Mesendoderm (in vitro differentiated cells): ENCODE measurements at regions not wholly inside any gene's neighbourhood (a gene's known extent, or its start where the extent isn't known, plus 50 kb on each side); places are given as distances from the start of the nearest gene placed in this dataset.

Experiments
- DNase-seq: peaks from one replicate; pipeline ENCODE4 v3.0.0; 2013
- H2AK5ac ChIP-seq: 2 replicates; pipeline ENCODE4 v1.6.1; 2013; ENCODE audit warnings: low read length, inconsistent platforms
- H2BK120ac ChIP-seq: 2 replicates; pipeline ENCODE4 v1.6.1; 2013; ENCODE audit warnings: low read depth, mild to moderate bottlenecking, low read length, moderate library complexity, mixed read lengths
- H2BK15ac ChIP-seq: replicated peaks from 2 replicates; pipeline ENCODE4 v1.6.1; 2013; ENCODE audit warnings: low read depth, mild to moderate bottlenecking, moderate library complexity
- H2BK5ac ChIP-seq: 2 replicates; pipeline ENCODE4 v1.6.1; 2013; ENCODE audit warnings: low read length, inconsistent platforms
- H3K18ac ChIP-seq: 2 replicates; pipeline ENCODE4 v1.6.1; 2013; ENCODE audit warnings: mild to moderate bottlenecking, low read length, mixed read lengths
- H3K23ac ChIP-seq: one replicate; pipeline ENCODE4 v1.6.1; 2013; ENCODE audit warnings: low read length
- H3K27ac ChIP-seq: 2 replicates; pipeline ENCODE4 v1.5.1; 2013; ENCODE audit warnings: low read depth, mild to moderate bottlenecking, inconsistent platforms, low read length, moderate library complexity
- H3K27me3 ChIP-seq: 2 replicates; pipeline ENCODE4 v1.6.1; 2013; ENCODE audit warnings: low read length, control low read depth, mild to moderate bottlenecking, inconsistent platforms; ENCODE audit not compliant: insufficient read depth, poor library complexity
- H3K36me3 ChIP-seq: 2 replicates; pipeline ENCODE4 v1.6.1; 2013; ENCODE audit warnings: low read length, inconsistent platforms; ENCODE audit not compliant: control insufficient read depth, insufficient read depth
- H3K4ac ChIP-seq: one replicate; pipeline ENCODE4 v1.6.1; 2013; ENCODE audit warnings: low read depth, mild to moderate bottlenecking, low read length, moderate library complexity
- H3K4me1 ChIP-seq: 2 replicates; pipeline ENCODE4 v1.6.1; 2013; ENCODE audit warnings: low read depth, low read length, inconsistent platforms; ENCODE audit not compliant: control insufficient read depth
- H3K4me2 ChIP-seq: 2 replicates; pipeline ENCODE4 v1.6.1; 2013; ENCODE audit warnings: low read length
- H3K4me3 ChIP-seq: 2 replicates; pipeline ENCODE4 v1.5.1; 2013; ENCODE audit warnings: mild to moderate bottlenecking, low read length
- H3K56ac ChIP-seq: one replicate; pipeline ENCODE4 v1.6.1; 2013; ENCODE audit warnings: low read length
- H3K79me1 ChIP-seq: 2 replicates; pipeline ENCODE4 v1.6.1; 2013; ENCODE audit warnings: low read length, inconsistent platforms
- H3K79me2 ChIP-seq: 2 replicates; pipeline ENCODE4 v1.6.1; 2013; ENCODE audit warnings: mild to moderate bottlenecking, low read length; ENCODE audit not compliant: control insufficient read depth, insufficient read depth
- H3K9ac ChIP-seq: 2 replicates; pipeline ENCODE4 v1.6.1; 2013; ENCODE audit warnings: low read length, inconsistent platforms
- H4K5ac ChIP-seq: one replicate; pipeline ENCODE4 v1.6.1; 2013; ENCODE audit warnings: low read length
- H4K8ac ChIP-seq: one replicate; pipeline ENCODE4 v1.6.1; 2013; ENCODE audit warnings: low read depth, mild to moderate bottlenecking, control low read depth, low read length, moderate library complexity
- WGBS: extraction: QIAGEN DNeasy Blood & Tissue Kit; methylation state at CpG from one replicate; pipeline ENCODE4 v1.1.7; 2013; ENCODE audit warnings: low lambda C conversion rate, missing lambda C conversion rate; ENCODE audit not compliant: insufficient coverage; ENCODE audit errors: extremely low coverage; 5-methylcytosine and 5-hydroxymethylcytosine counted together

DNA sequence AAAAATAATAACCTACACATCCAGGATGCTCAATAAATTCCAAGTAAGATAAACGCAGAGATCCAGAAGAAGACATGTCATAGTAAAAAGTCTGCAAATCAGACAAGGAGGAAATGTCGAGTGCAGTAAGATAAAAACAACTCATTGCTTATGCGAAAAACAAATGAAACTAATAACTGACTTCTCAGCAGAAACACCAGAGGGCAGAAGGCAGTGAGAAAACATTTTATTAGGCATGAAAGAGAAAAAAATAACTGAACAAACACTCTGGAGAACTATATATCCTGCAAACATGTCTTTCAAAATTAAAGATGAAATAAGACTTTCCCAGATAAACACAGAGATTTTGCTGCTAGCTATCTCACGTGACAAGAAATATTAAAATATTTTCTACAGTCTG is 201.3 kb upstream of the CTSO start:
- Histone ChIP-seq H2BK15ac (no peak overlapping the region), H2AK5ac (no peak overlapping the region), H3K79me2 (no peaks in the 10 kb centered on the region), H3K36me3 (no peaks in the 10 kb centered on the region), H3K18ac (no peak overlapping the region), H3K4me1 (no peaks in the 10 kb centered on the region), H3K4me3 (no peak overlapping the region), H2BK120ac (no peak overlapping the region), H4K5ac (no peak overlapping the region), H3K56ac (no peak overlapping the region), H3K23ac (no peak overlapping the region), H3K4me2 (no peak overlapping the region), H3K27ac (no peak overlapping the region), H3K9ac (no peak overlapping the region), H3K79me1 (no peaks in the 10 kb centered on the region), H3K4ac (no peak overlapping the region), H2BK5ac (no peak overlapping the region), H3K27me3 (no peaks in the 10 kb centered on the region), H4K8ac (no peak overlapping the region)
- DNase-seq = no peak
- WGBS = no CpG with 5 or more reads among the region's 4 CpGs

GRCh38 chr4:156146571-156146970 is 192.9 kb upstream of the CTSO start:
- Histone ChIP-seq H3K27ac (no peak overlapping the region), H3K4me3 (no peak overlapping the region), H3K4ac (no peak overlapping the region), H3K79me2 (no peaks in the 10 kb centered on the region), H3K27me3 (no peaks in the 10 kb centered on the region), H3K18ac (no peak overlapping the region), H3K79me1 (no peaks in the 10 kb centered on the region), H3K9ac (no peak overlapping the region), H2BK120ac (no peak overlapping the region), H3K56ac (no peak overlapping the region), H2AK5ac (no peak overlapping the region), H2BK15ac (no peak overlapping the region), H3K4me1 (no peaks in the 10 kb centered on the region), H3K4me2 (no peak overlapping the region), H3K36me3 (no peaks in the 10 kb centered on the region), H4K8ac (no peak overlapping the region), H3K23ac (no peak overlapping the region), H4K5ac (no peak overlapping the region), H2BK5ac (no peak overlapping the region)
- WGBS = no CpG with 5 or more reads among the region's 2 CpGs
- no peak for DNase-seq

GRCh38 chr4:156144961-156145360 is 191.3 kb upstream of the CTSO start:
- Histone ChIP-seq H4K5ac (no peak overlapping the region), H3K18ac (no peak overlapping the region), H2BK5ac (no peak overlapping the region), H3K4me1 (no peaks in the 10 kb centered on the region), H3K4me3 (no peak overlapping the region), H3K27me3 (no peaks in the 10 kb centered on the region), H4K8ac (no peak overlapping the region), H3K27ac (no peak overlapping the region), H3K56ac (no peak overlapping the region), H3K4ac (no peak overlapping the region), H3K9ac (no peak overlapping the region), H3K4me2 (no peak overlapping the region), H3K36me3 (no peaks in the 10 kb centered on the region), H2AK5ac (no peak overlapping the region), H3K23ac (no peak overlapping the region), H3K79me2 (no peaks in the 10 kb centered on the region), H2BK120ac (no peak overlapping the region), H3K79me1 (no peaks in the 10 kb centered on the region), H2BK15ac (no peak overlapping the region)
- DNase-seq = no peak
- no CpG with 5 or more reads among the region's 3 CpGs for WGBS

GRCh38 chr4:156138781-156139280 is 185.2 kb upstream of the CTSO start:
- WGBS = 100% methylated on average over 2 of the region's 9 CpGs
- DNase-seq = no peak
- Histone ChIP-seq H3K79me2 (no peaks in the 10 kb centered on the region), H3K36me3 (no peaks in the 10 kb centered on the region), H4K5ac (no peak overlapping the region), H3K4me2 (no peak overlapping the region), H3K56ac (no peak overlapping the region), H3K23ac (no peak overlapping the region), H3K27ac (no peak overlapping the region), H3K9ac (no peak overlapping the region), H2BK5ac (no peak overlapping the region), H3K18ac (no peak overlapping the region), H3K4me3 (no peak overlapping the region), H2BK120ac (no peak overlapping the region), H2BK15ac (no peak overlapping the region), H3K79me1 (no peaks in the 10 kb centered on the region), H3K4ac (no peak overlapping the region), H3K27me3 (no peaks in the 10 kb centered on the region), H2AK5ac (no peak overlapping the region), H3K4me1 (no peaks in the 10 kb centered on the region), H4K8ac (no peak overlapping the region)

DNA sequence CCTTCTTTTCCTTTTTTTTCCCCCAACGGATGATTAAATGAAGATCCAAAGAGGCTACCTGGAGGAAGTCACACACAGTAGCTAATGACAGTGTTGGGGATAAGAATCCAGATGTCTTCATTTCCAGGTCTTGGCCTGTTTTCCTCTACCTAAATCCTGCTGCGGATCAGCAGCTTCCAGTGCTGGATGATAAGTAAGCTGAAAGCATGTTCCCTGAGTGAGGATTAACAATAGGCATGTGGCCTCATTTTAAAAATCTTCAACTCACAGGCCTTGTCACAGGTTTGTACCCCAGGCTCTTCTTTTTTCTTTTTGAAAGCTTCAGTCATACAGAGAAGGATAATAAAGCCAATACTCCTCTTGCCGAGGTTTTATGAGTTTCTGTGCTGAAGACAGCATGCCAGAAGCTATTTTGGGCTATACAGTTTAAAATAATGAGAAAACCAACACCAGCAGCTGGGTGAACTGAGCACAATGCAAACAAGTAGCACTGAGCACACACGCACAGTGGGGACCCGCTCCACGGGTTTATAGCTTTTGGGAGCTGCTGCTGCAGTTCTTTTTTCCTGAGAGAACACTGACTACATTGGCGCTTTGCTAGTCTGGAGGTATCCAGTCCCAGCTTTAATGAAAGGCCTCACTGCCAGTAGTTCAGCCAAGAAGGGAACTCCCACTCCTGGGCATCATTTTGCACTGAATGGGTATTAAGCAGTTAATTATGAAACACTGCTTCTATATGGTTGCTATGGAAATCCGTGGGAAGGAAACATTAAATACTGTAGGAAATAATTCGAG is 184.2 kb upstream of the CTSO start:
- Histone ChIP-seq H3K36me3 (no peaks in the 10 kb centered on the region), H3K4me3 (no peak overlapping the region), H2AK5ac (no peak overlapping the region), H3K23ac (no peak overlapping the region), H3K4ac (no peak overlapping the region), H3K79me2 (no peaks in the 10 kb centered on the region), H2BK120ac (no peak overlapping the region), H2BK15ac (no peak overlapping the region), H3K79me1 (no peaks in the 10 kb centered on the region), H3K18ac (peak overlapping the region; percentile 18), H3K56ac (no peak overlapping the region), H4K8ac (no peak overlapping the region), H2BK5ac (no peak overlapping the region), H4K5ac (no peak overlapping the region), H3K4me2 (no peak overlapping the region), H3K27ac (no peak overlapping the region), H3K27me3 (no peaks in the 10 kb centered on the region), H3K9ac (no peak overlapping the region), H3K4me1 (no peaks in the 10 kb centered on the region)
- WGBS = no CpG with 5 or more reads among the region's 9 CpGs
- DNase-seq = peak; percentile 13

DNA sequence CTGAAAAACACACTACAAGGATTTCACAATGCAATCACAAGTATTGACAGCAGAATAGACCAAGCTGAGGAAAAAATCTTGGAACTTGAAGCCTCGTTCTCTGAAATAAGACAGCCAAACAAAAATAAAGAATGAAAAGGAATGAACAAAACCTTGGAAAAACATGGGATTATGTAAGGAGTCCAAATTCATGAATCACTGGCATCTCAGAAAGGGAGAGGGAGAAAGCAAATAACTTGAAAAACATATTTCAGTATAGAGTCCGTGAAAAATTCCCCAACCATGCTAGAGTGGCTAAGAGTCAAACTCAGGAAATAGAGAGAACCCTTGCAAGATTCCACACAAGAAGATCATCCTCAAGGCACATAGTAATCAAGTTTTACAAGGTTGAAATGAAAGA is 178.5 kb upstream of the CTSO start:
- DNase-seq = no peak
- H3K4me2 ChIP-seq = no peak overlapping the region
- no peak overlapping the region for H4K5ac ChIP-seq
- H2BK120ac ChIP-seq = no peak overlapping the region
- no peak overlapping the region for H4K8ac ChIP-seq
- H3K4me3 ChIP-seq = no peak overlapping the region
- H3K56ac ChIP-seq = no peak overlapping the region
- H3K79me2 ChIP-seq = no peaks in the 10 kb centered on the region
- WGBS = no CpG with 5 or more reads among the region's 2 CpGs
- H3K4ac ChIP-seq = no peak overlapping the region
- H3K79me1 ChIP-seq = no peaks in the 10 kb centered on the region
- H2AK5ac ChIP-seq = no peak overlapping the region
- H3K4me1 ChIP-seq = no peaks in the 10 kb centered on the region
- H3K27ac ChIP-seq = no peak overlapping the region
- no peak overlapping the region for H2BK5ac ChIP-seq
- H3K23ac ChIP-seq = no peak overlapping the region
- no peaks in the 10 kb centered on the region for H3K36me3 ChIP-seq
- no peak overlapping the region for H3K9ac ChIP-seq
- H2BK15ac ChIP-seq = no peak overlapping the region
- no peak overlapping the region for H3K18ac ChIP-seq
- no peaks in the 10 kb centered on the region for H3K27me3 ChIP-seq
